ENCODE measurements at regions not wholly inside any gene's neighbourhood (a gene's known extent, or its start where the extent isn't known, plus 50 kb on each side); places are given as distances from the start of the nearest gene placed in this dataset.
"Not testable (repeated sequence)": the region's sequence is repeated elsewhere in the genome, so short reads cannot be mapped to it uniquely, and the experiment has no call there.

DNA sequence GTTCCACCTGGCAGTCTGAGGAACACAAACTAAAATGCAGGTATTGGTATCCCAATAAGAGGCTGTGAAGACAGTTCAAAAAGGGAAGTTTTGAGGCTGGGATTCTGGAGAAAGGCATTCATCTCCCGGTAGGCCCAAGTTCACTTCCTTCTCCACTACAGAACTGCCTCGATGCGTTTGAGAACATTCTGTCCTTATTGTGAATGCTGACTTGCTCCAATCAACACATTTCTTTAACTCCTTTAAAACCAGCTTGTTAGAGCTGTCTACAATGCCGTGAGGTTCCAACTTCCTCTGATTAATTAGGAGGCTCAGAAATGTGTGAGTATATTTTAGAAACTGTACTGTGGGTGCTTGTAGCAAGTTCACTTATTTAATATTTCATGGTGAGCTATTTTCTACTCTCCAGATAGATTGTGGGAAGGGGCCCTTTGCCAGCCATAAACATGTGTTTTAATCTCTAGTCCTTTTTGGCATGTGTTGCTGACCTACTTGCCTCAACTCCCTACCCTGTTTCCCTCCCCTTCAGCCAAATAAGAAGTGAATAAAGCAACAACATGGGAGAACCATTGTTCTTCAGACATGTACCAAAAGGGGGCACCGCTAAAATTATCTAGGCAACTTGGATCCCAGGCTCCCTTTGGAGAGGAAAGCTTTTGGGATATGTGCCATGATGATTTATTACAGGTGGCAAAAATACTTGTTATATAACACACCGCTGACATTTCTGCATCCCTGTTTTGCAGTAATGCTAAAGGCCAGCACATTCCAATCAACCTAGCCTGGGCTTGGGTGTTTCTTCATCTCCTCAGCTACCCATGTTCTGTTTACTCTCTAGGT is 245.6 kb downstream of the BLID start:
- Mint-ChIP-seq H3K9me3 (no peaks in the 10 kb centered on the region), H3K36me3 (no peaks in the 10 kb centered on the region), H3K27ac (no peak overlapping the region)
- DNase-seq (ENCODE audit: low spot score in 2 of 2), result no peak
- ATAC-seq, result no peak

DNA sequence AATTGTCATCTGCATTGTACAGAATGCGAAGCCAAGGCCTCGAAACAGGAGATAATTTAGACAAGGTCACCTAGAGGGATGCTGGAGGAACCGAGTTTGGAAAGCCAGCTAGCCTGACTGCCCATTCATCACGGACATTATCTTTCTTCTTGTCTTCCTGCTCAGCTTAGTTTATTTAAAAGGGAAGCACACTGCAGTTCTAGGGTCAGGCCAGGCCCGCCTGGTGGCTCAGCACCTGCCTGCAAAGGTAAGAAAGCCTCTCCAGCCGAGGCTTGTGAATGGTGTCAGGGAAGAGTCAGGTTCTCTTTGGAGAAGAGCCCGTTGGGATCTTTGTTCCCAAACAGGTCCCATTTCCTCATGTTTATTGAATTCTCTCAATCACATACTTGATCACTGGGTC is 246.5 kb downstream of the BLID start:
- DNase-seq (ENCODE audit: low spot score in 2 of 2) (no peak), ATAC-seq (no peak)
- Mint-ChIP-seq H3K9me3 (peaks cover 0 to 4% of the 10 kb centered on the region in 2 donors), H3K27ac (no peak overlapping the region), H3K36me3 (no peaks in the 10 kb centered on the region)

DNA sequence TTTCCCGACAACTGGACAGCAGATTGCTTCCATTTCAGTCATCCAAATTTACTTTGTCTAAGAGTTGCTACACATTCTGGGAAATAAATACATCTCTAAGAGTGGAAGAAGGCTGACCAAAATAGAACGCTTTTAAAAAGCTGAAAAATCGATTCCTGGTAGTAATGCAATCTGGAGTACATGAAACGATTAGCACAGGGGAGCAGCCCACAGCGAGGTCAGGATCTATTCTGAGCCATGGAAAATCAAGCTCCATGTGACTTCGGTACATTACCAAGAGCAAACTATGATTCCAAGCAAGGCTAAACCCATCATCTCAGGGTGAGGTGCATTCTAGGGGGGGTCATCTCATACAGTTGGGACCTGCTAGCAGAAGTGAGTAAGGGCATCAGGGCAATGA is 249.3 kb downstream of the BLID start:
- Mint-ChIP-seq H3K9me3 (peaks cover 5% of the 10 kb centered on the region in 2 donors), H3K36me3 (no peaks in the 10 kb centered on the region), H3K27ac (no peak overlapping the region)
- ATAC-seq (no peak), DNase-seq (ENCODE audit: low spot score in 2 of 2) (no peak)

DNA sequence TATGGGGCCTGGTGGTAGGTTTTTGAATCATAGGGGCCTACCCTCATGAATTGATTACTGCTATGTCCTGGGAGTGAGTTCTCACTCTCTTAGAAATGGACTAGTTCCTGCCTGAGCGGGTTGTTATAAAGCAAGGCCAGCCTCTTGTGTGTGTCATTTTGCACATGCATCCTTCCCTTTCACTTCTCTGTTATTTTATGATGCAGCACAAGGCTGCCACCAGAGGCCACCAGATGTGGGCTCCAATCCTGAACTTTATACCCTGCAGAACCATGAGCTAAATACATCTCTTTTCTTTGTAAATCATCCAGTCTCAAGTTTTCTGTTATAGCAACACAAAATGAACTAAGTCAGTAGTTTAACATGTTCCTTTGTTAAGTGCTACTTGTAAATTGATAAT is 251.4 kb downstream of the BLID start:
- H3K9me3 Mint-ChIP-seq, result peaks cover 5 to 8% of the 10 kb centered on the region in 2 donors
- H3K27ac Mint-ChIP-seq, result no peak overlapping the region
- ATAC-seq, result no peak
- no peak for DNase-seq (ENCODE audit: low spot score in 2 of 2)
- no peaks in the 10 kb centered on the region for H3K36me3 Mint-ChIP-seq

DNA sequence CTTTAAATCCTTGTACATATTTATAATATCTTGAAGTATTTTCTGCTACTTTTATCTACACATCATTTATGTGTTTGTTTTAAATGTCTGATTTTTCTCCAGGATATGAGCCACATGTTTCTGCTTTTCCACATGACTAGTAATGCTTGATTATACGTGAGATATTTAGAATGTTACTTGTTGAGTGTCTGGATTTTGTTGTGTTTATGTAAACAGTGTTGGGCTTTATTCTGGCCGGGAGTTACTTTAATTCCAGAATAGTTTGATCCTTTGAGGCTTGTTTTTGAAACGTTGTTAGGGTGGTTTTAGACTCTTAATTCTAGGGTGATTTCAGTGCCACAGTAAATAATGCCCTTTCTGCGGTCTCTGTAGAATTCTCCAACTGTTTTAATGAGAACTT is 252.9 kb downstream of the BLID start:
- H3K36me3 Mint-ChIP-seq, result no peaks in the 10 kb centered on the region
- H3K27ac Mint-ChIP-seq, result no peak overlapping the region
- DNase-seq (ENCODE audit: low spot score in 2 of 2) (no peak), ATAC-seq (no peak)
- H3K9me3 Mint-ChIP-seq, result peaks cover 5 to 8% of the 10 kb centered on the region in 2 donors

DNA sequence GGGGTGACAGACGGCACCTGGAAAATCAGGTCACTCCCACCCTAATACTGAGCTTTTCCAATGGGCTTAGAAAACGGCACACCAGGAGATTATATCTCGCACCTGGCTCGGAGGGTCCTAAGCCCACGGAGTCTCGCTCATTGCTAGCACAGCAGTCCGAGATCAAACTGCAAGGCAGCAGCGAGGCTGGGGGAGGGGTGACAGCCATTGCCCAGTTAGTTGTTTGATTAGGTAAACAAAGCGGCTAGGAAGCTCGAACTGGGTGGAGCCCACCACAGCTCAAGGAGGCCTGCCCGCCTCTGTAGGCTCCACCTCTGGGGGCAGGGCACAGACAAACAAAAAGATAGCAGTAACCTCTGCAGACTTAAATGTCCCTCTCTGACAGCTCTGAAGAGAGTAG is 260.9 kb downstream of the BLID start:
- not testable (repeated sequence) for ATAC-seq; DNase-seq (ENCODE audit: low spot score in 2 of 2); H3K27ac Mint-ChIP-seq; H3K36me3 Mint-ChIP-seq
- H3K9me3 Mint-ChIP-seq, result peaks cover 6 to 14% of the 10 kb centered on the region in 2 donors

DNA sequence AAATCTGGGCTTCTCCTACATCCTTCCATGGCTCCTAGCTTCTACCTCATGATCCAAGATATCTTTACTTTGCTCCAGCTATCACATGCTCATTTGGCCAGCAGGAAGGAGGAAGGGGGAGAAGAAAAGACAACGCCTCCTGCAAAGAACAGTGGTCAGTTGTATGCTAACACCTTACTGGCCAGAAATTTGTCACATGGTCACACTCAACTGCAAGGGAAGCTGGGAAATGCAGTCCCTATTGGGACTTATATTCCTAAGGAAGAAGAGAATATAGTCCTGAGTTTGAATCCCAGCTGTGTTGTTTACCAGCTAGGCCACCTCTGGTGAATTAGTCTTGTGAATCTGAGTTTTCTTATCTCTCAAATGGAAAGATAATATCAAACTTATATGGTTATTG is 272.0 kb downstream of the BLID start:
- Mint-ChIP-seq H3K36me3 (no peaks in the 10 kb centered on the region), H3K27ac (no peak overlapping the region)

DNA sequence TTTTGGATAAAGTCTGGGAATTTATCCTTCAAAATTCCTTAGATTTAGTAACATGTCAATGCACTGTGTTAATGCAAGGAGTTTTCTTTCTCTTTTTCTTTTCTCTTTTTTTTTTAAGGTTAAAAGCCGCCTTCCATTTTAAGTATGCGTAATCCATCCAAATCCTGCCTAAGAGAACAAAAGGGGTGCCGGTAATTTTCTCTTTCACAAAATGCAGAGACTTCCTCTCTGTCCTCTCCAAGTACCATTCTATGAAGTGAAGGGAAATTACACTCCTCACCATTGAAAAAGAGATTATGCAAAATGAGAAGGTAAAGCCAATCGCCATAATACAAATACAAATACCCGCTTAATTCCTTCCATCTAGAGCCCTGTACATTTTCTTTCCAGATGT is 273.8 kb downstream of the BLID start:
- DNase-seq (ENCODE audit: low spot score in 2 of 2), result no peak
- ATAC-seq, result no peak
- H3K27ac Mint-ChIP-seq, result no peak overlapping the region
- peaks cover 0 to 5% of the 10 kb centered on the region in 2 donors for H3K9me3 Mint-ChIP-seq
- no peaks in the 10 kb centered on the region for H3K36me3 Mint-ChIP-seq

More for the DNA sequence above, 272.0 kb downstream of the BLID start:
- peaks cover 0 to 1% of the 10 kb centered on the region in 2 donors for H3K9me3 Mint-ChIP-seq
- DNase-seq (ENCODE audit: low spot score in 2 of 2) (no peak), ATAC-seq (no peak)

DNA sequence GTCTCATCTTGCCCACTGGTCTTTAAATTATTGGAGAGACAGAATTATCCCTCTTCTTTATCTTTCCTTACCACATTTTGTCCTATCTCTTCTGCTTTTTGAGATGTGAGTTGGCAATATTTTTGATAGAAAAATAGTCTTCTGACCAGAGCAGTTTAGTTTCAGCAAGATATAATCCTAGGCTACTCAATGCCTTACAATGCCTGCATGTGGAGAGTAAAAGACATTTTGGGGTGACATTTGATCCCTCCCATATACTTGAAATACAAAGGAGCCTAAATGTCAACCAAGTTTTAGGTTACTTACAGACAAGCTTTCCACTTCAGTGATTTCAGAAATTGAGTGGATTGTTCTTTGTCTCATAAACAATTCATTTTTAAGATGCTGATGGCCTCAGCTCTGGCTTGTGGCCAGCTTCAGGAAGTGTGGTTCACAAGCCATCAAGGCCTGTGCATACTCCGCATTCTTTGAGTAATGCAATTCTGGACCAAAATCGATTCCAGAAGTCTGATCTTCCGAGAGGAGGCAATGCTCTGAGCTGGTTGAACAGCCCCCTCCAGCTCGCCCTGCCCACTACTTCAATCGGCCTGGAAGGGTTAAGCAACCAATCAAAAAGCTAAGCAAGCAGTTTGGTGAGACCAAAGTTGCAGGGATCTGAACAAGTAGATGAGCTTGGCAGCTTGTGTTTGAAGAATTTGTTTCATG is 274.4 kb downstream of the BLID start:
- no peaks in the 10 kb centered on the region for H3K36me3 Mint-ChIP-seq
- ATAC-seq (no peak), DNase-seq (ENCODE audit: low spot score in 2 of 2) (no peak)
- H3K27ac Mint-ChIP-seq, result no peak overlapping the region
- H3K9me3 Mint-ChIP-seq, result peaks cover 4 to 5% of the 10 kb centered on the region in 2 donors

DNA sequence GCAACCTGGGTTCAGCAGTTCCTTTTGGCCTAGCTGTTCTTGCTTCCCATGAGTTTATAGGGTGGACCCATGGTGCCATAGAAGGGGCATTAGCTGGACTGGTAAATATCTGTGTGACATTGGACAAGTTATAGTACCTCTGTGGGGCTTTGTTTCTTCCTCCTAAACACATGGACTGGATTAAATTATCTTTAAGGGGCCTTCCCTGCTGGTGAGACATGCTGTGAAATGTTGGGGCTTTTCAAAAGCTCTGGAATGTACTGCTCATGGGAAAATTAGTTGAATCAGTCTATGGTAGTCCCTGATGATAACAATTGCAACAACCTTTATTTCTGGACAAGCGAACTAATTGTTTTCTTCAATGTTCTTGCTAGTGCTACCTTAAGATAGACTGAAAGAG is 276.2 kb downstream of the BLID start:
- DNase-seq (ENCODE audit: low spot score in 2 of 2), result no peak
- ATAC-seq, result no peak
- Mint-ChIP-seq H3K9me3 (peaks cover 4 to 12% of the 10 kb centered on the region in 2 donors), H3K36me3 (no peaks in the 10 kb centered on the region), H3K27ac (no peak overlapping the region)

DNA sequence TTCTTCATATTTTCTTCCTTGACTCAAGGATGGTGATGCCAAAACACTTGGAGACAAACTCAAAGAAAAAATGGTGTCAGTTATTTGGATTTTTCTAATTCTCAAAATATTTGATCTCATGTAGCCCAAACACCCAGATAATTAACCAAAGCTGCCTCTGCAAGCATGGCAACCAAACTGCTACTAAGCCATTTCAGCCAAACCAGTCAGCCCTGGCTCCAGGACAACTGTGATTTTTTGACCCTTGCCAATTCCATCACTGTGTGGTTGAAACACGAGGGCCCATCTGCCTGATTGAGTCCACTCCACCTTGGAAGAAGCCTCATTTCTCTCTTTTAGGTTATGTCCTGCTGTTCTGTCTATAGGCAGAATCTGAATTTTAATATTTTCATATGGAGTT is 277.4 kb downstream of the BLID start:
- ATAC-seq, result no peak
- Mint-ChIP-seq H3K27ac (no peak overlapping the region), H3K9me3 (peaks cover 6 to 24% of the 10 kb centered on the region in 2 donors), H3K36me3 (no peaks in the 10 kb centered on the region)
- no peak for DNase-seq (ENCODE audit: low spot score in 2 of 2)

DNA sequence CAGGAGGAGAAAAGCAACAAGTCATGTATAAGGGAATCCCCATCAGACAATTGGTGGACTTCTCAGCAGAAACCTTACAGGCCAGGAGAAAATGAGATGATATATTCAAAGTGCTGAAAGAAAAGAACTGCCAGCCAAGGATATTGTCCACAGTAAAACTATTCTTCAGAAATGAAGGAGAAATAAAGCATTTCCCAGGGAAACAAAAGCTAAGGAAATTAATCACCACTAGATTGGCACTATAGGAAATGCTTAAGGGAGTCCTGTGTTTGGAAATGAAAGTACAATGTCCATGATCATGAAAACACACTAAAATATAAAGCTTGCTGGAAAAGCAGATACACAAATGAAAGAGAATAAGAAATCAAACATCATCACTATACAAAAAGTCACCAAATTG is 282.0 kb downstream of the BLID start:
- Mint-ChIP-seq H3K9me3 (peaks cover 21 to 36% of the 10 kb centered on the region in 2 donors), H3K27ac (no peak overlapping the region), H3K36me3 (peaks cover 5 to 7% of the 10 kb centered on the region in 2 donors)
- DNase-seq (ENCODE audit: low spot score in 2 of 2) (no peak), ATAC-seq (no peak)

DNA sequence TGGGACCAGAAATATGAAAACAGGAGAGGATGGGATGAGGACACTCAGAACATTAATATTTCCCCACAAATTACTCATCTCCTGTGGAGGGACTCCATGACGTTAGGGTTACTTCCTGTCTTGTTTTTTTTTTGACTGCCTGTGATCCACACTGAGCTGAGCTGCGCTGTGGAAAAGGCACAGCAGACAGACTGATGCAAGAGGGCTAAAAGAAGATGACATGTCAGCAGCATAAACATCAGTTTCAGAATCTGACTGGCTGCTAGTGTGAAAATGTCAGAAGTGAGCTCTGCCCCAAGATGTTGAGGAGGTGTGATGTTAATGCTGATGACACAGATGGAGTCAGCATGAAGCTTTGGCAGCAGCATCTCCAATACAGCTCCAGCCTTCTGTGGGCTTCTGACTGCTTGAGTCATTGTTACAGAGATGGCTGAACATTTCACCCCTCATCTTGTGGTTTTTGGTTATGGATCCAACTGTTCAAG is 286.8 kb downstream of the BLID start:
- H3K27ac Mint-ChIP-seq, result no peak overlapping the region
- ATAC-seq (peak; percentile 46 to 95), DNase-seq (ENCODE audit: low spot score in 2 of 2) (no peak)
- peaks cover 21 to 22% of the 10 kb centered on the region in 2 donors for H3K9me3 Mint-ChIP-seq
- peaks cover 5 to 7% of the 10 kb centered on the region in 2 donors for H3K36me3 Mint-ChIP-seq

DNA sequence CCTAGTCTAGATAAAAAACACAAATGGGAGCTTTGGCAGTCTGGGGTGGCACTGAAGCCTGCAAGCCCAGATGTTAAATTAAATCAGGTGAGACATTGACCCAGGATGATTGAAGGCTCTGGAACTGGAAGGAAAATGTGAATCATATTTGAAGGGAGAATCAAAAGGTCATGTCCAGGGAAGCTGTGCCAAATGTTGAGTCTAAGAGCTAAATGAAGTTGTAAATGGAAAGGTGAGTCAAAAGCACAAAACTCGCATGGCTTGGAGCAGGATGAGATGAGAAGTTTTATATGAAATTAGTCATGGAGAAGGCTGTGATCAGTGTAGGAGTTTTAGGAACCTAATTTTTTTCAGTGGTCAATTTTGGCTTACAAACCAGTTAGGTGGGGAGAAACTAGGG is 301.1 kb downstream of the BLID start:
- ATAC-seq, result no peak
- DNase-seq (ENCODE audit: low spot score in 2 of 2), result no peak

DNA sequence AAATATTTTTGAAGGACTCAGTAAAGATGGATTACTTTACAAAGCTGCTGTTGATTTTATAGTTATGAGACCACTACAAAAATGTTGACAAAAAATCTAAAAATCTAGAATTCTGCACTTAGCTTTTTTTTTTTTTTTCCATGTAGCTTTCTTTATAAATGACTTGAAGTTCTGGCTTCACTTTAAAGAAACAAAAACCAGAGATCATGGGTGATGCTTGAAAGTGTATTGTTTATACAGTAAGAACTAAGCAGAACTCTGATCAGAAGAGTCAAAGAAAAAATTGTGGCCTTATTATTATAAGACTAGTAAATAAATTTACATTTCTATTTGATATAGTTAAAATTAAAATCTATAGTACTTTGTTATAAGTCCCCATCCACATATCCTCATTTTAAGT is 301.7 kb downstream of the BLID start:
- H3K9me3 Mint-ChIP-seq, result peaks cover 9 to 14% of the 10 kb centered on the region in 2 donors
- H3K36me3 Mint-ChIP-seq, result peaks cover 0 to 5% of the 10 kb centered on the region in 2 donors
- no peak for DNase-seq (ENCODE audit: low spot score in 2 of 2)
- ATAC-seq, result no peak
- no peak overlapping the region for H3K27ac Mint-ChIP-seq

More for the DNA sequence above, 301.1 kb downstream of the BLID start:
- Mint-ChIP-seq H3K27ac (no peak overlapping the region), H3K36me3 (peaks cover 0 to 5% of the 10 kb centered on the region in 2 donors), H3K9me3 (peaks cover 9 to 14% of the 10 kb centered on the region in 2 donors)

DNA sequence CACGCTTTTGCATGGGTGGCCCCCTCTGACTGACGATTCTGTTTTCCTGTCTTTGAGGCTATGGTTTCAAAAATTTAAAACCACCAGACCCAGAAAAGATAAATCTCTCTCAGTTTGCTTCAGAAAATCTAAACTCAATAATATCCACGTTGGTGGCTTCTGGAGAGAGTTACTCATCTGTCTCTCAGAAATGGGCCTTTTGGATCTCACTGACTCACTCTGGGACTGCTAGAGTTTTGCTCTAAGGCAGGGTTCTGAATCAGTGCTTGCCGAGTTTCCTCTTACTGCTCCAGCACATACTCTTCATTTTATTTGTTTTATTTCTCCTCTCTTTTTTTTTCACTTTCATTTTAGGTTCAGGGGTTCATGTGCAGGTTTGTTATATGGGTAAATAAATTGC is 305.7 kb downstream of the BLID start:
- Mint-ChIP-seq H3K9me3 (peaks cover 5 to 15% of the 10 kb centered on the region in 2 donors), H3K36me3 (peaks cover 0 to 5% of the 10 kb centered on the region in 2 donors), H3K27ac (no peak overlapping the region)
- ATAC-seq, result no peak
- DNase-seq (ENCODE audit: low spot score in 2 of 2), result no peak

DNA sequence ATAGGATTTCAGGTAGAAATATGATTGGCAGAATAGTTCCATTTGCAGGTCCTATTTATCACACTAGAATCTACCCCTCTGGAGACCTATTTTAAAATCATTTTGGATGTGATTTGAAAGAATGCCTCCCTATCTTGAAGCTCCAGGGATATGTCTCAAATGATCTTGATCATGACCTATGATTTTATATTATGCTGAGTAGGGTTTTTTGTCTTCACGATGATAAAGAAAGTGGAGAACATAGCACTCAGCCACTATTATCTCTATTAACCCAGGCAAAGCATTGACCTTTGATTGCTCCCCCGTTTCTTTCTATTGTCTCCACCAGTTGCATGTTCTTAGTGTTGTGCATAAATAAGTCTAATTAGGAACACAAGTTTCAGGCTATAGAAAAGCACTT is 307.9 kb downstream of the BLID start:
- H3K36me3 Mint-ChIP-seq, result peaks cover 0 to 5% of the 10 kb centered on the region in 2 donors
- H3K9me3 Mint-ChIP-seq, result peaks cover 5 to 15% of the 10 kb centered on the region in 2 donors
- ATAC-seq, result no peak
- no peak for DNase-seq (ENCODE audit: low spot score in 2 of 2)
- no peak overlapping the region for H3K27ac Mint-ChIP-seq
